Esophagus muscularis mucosa (tissue), 4 donors: ENCODE measurements at regions not wholly inside any gene's neighbourhood (a gene's known extent, or its start where the extent isn't known, plus 50 kb on each side); places are given as distances from the start of the nearest gene placed in this dataset.

ENCODE experiments used
- DNase-seq: peaks from one replicate; pipeline ENCODE4 v3.0.0-alpha.2; 2017; ENCODE audit errors: extremely low spot score
- H3K27ac ChIP-seq, 4 donors: fragments of 200-600 bp; sonication (generic); replicated peaks in 1 of 4; 1 replicate in 3 of 4; 2 replicates in 1 of 4; pipeline ENCODE4 v1.5.1; 2016 to 2019; ENCODE audit warnings: mild to moderate bottlenecking in 1 of 4
- H3K27me3 ChIP-seq, 4 donors: fragments of 200-600 bp; sonication (generic); one replicate each; pipeline versions ENCODE4 v1.5.1 to v1.6.0; 2016 to 2019
- H3K36me3 ChIP-seq, 4 donors: fragments of 200-600 bp; sonication (generic); one replicate each; pipeline ENCODE4 v1.5.1; 2016 to 2019
- H3K4me1 ChIP-seq, 4 donors: fragments of 200-600 bp; sonication (generic); one replicate each; pipeline ENCODE4 v1.5.1; 2016 to 2019
- H3K4me3 ChIP-seq, 4 donors: fragments of 200-600 bp; sonication (generic); 1 replicate in 2 of 4; 2 replicates in 2 of 4; pipeline ENCODE4 v1.5.1; 2016 to 2019; ENCODE audit warnings: mild to moderate bottlenecking in 4 of 4, moderate library complexity in 1 of 4
- H3K9me3 ChIP-seq, 4 donors: fragments of 200-600 bp; sonication (generic); 1 replicate in 3 of 4; 2 replicates in 1 of 4; pipeline ENCODE4 v1.5.1; 2016 to 2019
- CTCF ChIP-seq, 3 experiments: fragments of 200-600 bp in 2 of 3; fragments of 450-650 bp in 1 of 3; sonication (generic) in 2 of 3; IDR thresholded peaks; one replicate each; pipeline ENCODE4 v1.5.1; 2017 to 2019; ENCODE audit warnings: antibody characterized with exemption in 3 of 3, mild to moderate bottlenecking in 2 of 3, moderate library complexity in 1 of 3
- EP300 ChIP-seq: sonication (generic); formaldehyde crosslinking; IDR thresholded peaks from one replicate; pipeline ENCODE4 v1.6.1; 2017; ENCODE audit warnings: antibody characterized with exemption
- POLR2A ChIP-seq: fragments of 450-650 bp; IDR thresholded peaks from one replicate; pipeline ENCODE4 v1.6.1; 2017; ENCODE audit warnings: antibody characterized with exemption, moderate library complexity, mild to moderate bottlenecking, low read depth
- POLR2AphosphoS5 ChIP-seq, 2 donors: sonication (generic); formaldehyde crosslinking; IDR thresholded peaks; one replicate each; pipeline ENCODE4 v1.6.1; 2017; ENCODE audit warnings: antibody characterized with exemption in 2 of 2
- WGBS: methylation state at CpG from one replicate; pipeline ENCODE4 v1.1.5; 2018; 5-methylcytosine and 5-hydroxymethylcytosine counted together
- intact Hi-C: fragments of 100-400 bp; cut with DNase I; formaldehyde crosslinking; loops from one replicate; pipeline ENCODE4 v1.15.1; 2023

- no peaks in the 10 kb centered on the region for H3K4me1 ChIP-seq
- 84% methylated on average over 2 of the region's 2 CpGs for WGBS
- intact Hi-C loops = no loop called here
- no peak for DNase-seq
- TF ChIP-seq POLR2A (no peak), CTCF (IDR thresholded peaks at IDR 0.05) (no peak), EP300 (no peak), POLR2AphosphoS5 (IDR thresholded peaks at IDR 0.05) (no peak)
- no peaks in the 10 kb centered on the region for H3K9me3 ChIP-seq
- H3K36me3 ChIP-seq = no peaks in the 10 kb centered on the region
- no peak overlapping the region for H3K27ac ChIP-seq
- no peak overlapping the region for H3K4me3 ChIP-seq
- H3K27me3 ChIP-seq = no peaks in the 10 kb centered on the region
Measured at GRCh38 chr13:84279166-84279565, 396.9 kb upstream of the SLITRK1 start.

- 79% methylated on average over 6 of the region's 6 CpGs for WGBS
- TF ChIP-seq POLR2AphosphoS5 (IDR thresholded peaks at IDR 0.05) (no peak), CTCF (IDR thresholded peaks at IDR 0.05) (no peak), EP300 (no peak), POLR2A (no peak)
Measured at GRCh38 chr13:84272877-84273562, 390.7 kb upstream of the SLITRK1 start.

DNA sequence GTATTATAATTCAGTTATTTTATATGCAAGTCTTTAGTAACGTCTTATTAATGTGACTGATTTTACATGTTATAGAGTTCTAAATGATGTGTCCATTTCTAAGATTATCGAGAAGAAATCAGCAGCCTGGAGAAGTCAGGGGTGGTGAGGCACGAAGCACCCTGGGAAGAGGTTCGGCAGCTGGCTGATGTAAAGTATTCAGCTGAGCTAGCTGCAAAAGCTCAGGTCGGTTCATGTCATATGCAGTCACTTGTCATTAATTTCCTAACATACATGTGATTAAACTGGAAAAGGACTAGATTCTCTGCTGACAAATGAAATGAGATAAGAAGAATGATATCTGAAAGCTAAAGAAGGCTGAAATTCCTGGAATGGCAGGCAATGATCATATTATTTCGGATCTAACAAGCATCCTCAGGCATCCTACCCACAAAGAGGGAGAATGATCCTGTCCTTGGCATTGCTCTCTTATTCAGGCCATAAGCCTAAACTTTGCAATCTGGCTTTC is 383.0 kb upstream of the SLITRK1 start:
- no peak for DNase-seq
- intact Hi-C loops = no loop called here

More at GRCh38 chr13:84272877-84273562, 390.7 kb upstream of the SLITRK1 start:
- intact Hi-C loops = no loop called here
- DNase-seq = no peak
- no peaks in the 10 kb centered on the region for H3K27me3 ChIP-seq
- no peak overlapping the region for H3K4me3 ChIP-seq
- H3K36me3 ChIP-seq = no peaks in the 10 kb centered on the region
- no peaks in the 10 kb centered on the region for H3K9me3 ChIP-seq
- no peaks in the 10 kb centered on the region for H3K4me1 ChIP-seq
- H3K27ac ChIP-seq = no peak overlapping the region

DNA sequence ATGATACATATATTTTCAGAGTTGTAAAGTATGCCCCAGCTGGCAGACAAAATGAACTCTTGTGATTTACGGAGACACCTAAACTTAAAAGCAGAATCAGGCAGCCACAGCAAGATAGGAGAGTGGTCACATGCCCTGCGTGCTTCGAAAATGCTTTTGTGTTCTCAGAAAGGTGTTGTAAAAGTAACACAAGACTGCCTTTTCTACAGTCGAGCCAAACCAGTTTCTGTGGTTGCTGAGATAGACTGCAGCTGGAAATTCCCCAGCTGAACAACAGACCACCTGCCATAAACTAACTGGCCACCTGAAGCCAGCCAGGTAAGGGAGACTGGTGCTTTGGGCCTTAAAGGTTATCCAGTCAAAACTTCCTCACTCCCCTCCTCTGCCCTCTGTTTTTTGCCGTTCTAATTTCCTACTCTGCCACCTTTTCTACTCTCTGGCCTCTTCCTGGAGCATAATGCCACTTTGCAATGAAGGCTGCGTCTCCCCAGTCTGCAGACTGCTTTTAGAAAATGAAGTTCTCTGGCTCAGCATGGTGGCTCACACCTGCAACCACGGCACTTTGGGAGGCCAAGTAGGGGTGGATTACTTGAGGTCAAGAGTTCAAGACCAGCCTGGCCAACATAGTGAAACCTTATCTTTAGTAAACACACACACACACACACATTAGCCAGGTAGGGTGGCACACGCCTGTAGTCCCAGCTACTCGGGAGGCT is 381.2 kb upstream of the SLITRK1 start:
- TF ChIP-seq CTCF (IDR thresholded peaks at IDR 0.05) (no peak), POLR2A (no peak), EP300 (no peak), POLR2AphosphoS5 (IDR thresholded peaks at IDR 0.05) (no peak)
- Histone ChIP-seq H3K9me3 (no peaks in the 10 kb centered on the region), H3K36me3 (no peaks in the 10 kb centered on the region), H3K27me3 (no peaks in the 10 kb centered on the region), H3K4me3 (no peak overlapping the region), H3K4me1 (no peaks in the 10 kb centered on the region), H3K27ac (no peak overlapping the region)
- no peak for DNase-seq
- intact Hi-C loops = no loop called here
- 89% methylated on average over 9 of the region's 9 CpGs for WGBS

More for the DNA sequence above, 383.0 kb upstream of the SLITRK1 start:
- Histone ChIP-seq H3K4me1 (no peaks in the 10 kb centered on the region), H3K27ac (no peak overlapping the region), H3K9me3 (no peaks in the 10 kb centered on the region), H3K4me3 (no peak overlapping the region), H3K36me3 (no peaks in the 10 kb centered on the region), H3K27me3 (no peaks in the 10 kb centered on the region)
- WGBS = 75% methylated on average over 6 of the region's 6 CpGs
- no peak for TF ChIP-seq CTCF (IDR thresholded peaks at IDR 0.05)
- no peak for TF ChIP-seq POLR2AphosphoS5 (IDR thresholded peaks at IDR 0.05)
- TF ChIP-seq POLR2A = no peak
- no peak for TF ChIP-seq EP300
